ENCODE measurements at regions not wholly inside any gene's neighbourhood (a gene's known extent, or its start where the extent isn't known, plus 50 kb on each side); places are given as distances from the start of the nearest gene placed in this dataset.
A peak's percentile ranks its signal among the peaks of the same experiment; 100 is the strongest.
"Not testable (repeated sequence)": the region's sequence is repeated elsewhere in the genome, so short reads cannot be mapped to it uniquely, and the experiment has no call there.

- no peak for DNase-seq
These were observed 442.9 kb downstream of the MID1IP1 start for GRCh38 chrX:39244147-39244546.

- no peak for DNase-seq
These were observed 443.8 kb downstream of the MID1IP1 start for GRCh38 chrX:39245024-39245423.

GRCh38 chrX:39247536-39247935 is 446.3 kb downstream of the MID1IP1 start:
- no peak for DNase-seq

GRCh38 chrX:39248330-39248729 is 447.1 kb downstream of the MID1IP1 start:
- DNase-seq: no peak

GRCh38 chrX:39249999-39250398 is 448.7 kb downstream of the MID1IP1 start:
- DNase-seq: no peak

GRCh38 chrX:39251995-39252394 is 450.7 kb downstream of the MID1IP1 start:
- DNase-seq: no peak

GRCh38 chrX:39253551-39253950 is 452.3 kb downstream of the MID1IP1 start:
- no peak for DNase-seq

GRCh38 chrX:39258331-39258730 is 457.1 kb downstream of the MID1IP1 start:
- no peak for DNase-seq

- DNase-seq: no peak
These were observed 459.7 kb downstream of the MID1IP1 start for GRCh38 chrX:39260965-39261364.

GRCh38 chrX:39261446-39262147 is 460.3 kb downstream of the MID1IP1 start:
- DNase-seq: peak; percentile 21

- DNase-seq: no peak
These were observed 461.4 kb downstream of the MID1IP1 start for GRCh38 chrX:39262641-39263040.

GRCh38 chrX:39264023-39264422 is 462.8 kb downstream of the MID1IP1 start:
- no peak for DNase-seq

GRCh38 chrX:39267176-39267575 is 465.9 kb downstream of the MID1IP1 start:
- no peak for DNase-seq

GRCh38 chrX:39268207-39268606 is 466.9 kb downstream of the MID1IP1 start:
- DNase-seq: no peak

GRCh38 chrX:39275500-39276068 is 474.3 kb downstream of the MID1IP1 start:
- no peak for DNase-seq

- not testable (repeated sequence) for DNase-seq
These were observed 476.6 kb downstream of the MID1IP1 start for GRCh38 chrX:39277685-39278390.

- no peak for DNase-seq
These were observed 482.0 kb downstream of the MID1IP1 start for GRCh38 chrX:39283239-39283638.

- no peak for DNase-seq
These were observed 487.3 kb downstream of the MID1IP1 start for GRCh38 chrX:39288592-39288991.

- DNase-seq: no peak
These were observed 488.6 kb downstream of the MID1IP1 start for GRCh38 chrX:39289827-39290226.

GRCh38 chrX:39293203-39293602 is 491.9 kb downstream of the MID1IP1 start:
- no peak for DNase-seq

- DNase-seq: no peak
These were observed 495.2 kb downstream of the MID1IP1 start for GRCh38 chrX:39296472-39296871.

- no peak for DNase-seq
These were observed 497.6 kb downstream of the MID1IP1 start for GRCh38 chrX:39298821-39299220.

GRCh38 chrX:39299615-39300014 is 498.4 kb downstream of the MID1IP1 start:
- no peak for DNase-seq

- DNase-seq: no peak
These were observed 499.8 kb downstream of the MID1IP1 start for GRCh38 chrX:39301036-39301435.
